ENCODE measurements at regions not wholly inside any gene's neighbourhood (a gene's known extent, or its start where the extent isn't known, plus 50 kb on each side); places are given as distances from the start of the nearest gene placed in this dataset.
A peak's percentile ranks its signal among the peaks of the same experiment; 100 is the strongest.

DNA sequence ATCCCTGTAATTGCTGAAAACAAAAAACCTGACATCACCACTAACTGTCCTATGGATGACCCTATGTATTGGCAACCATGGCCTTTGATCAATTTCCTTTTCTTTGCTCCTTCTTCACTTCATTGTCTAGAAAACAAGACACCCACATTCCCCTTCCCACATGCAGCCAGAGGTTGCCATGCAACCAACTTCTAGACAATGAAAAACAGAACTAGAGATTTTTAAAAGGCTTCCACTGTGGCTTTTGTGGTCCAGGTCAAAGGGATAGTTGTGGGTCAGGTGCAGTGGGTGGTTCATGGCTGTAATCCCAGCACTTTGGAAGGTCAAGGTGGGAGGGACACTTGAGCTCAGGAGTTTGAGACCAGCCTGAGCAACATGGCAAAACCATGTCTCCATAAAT, 139.3 kb upstream of the DOK6 start:
- H3K4me2 ChIP-seq (ENCODE audit: extremely low read depth, insufficient read depth, low read length), result no peak overlapping the region
- no peak overlapping the region for H3K4me3 ChIP-seq (replicated peaks in 1 of 4; ENCODE audit: control extremely low read depth in 1 of 4, insufficient read depth in 1 of 4, low read depth in 3 of 4, low read length in 4 of 4)
- no peak for TF ChIP-seq CTCF (conservative IDR thresholded peaks at IDR 0.05 in 1 of 2, IDR thresholded peaks at IDR 0.05 in 1 of 2; ENCODE audit: low read depth in 1 of 2, low read length in 2 of 2)
- TF ChIP-seq EZH2 (IDR thresholded peaks at IDR 0.05; ENCODE audit: low read length, missing control alignments), result no peak
- H4K20me1 ChIP-seq (ENCODE audit: control insufficient read depth, extremely low read depth, insufficient read depth, low read length), result no peaks in the 10 kb centered on the region
- DNase-seq (ENCODE audit: low read depth in 2 of 2), result peak in 1 of 2 donors; percentile 39
- H3K4me1 ChIP-seq (ENCODE audit: control insufficient read depth, extremely low read depth, insufficient read depth, low read length), result peaks cover 2% of the 10 kb centered on the region
- no peaks in the 10 kb centered on the region for H3K36me3 ChIP-seq (ENCODE audit: control insufficient read depth, insufficient read depth, low read length)
- H3K27me3 ChIP-seq (ENCODE audit: control insufficient read depth, insufficient read depth, low read length), result no peaks in the 10 kb centered on the region
- H3K9me3 ChIP-seq (ENCODE audit: control insufficient read depth, insufficient read depth, low read depth, low read length), result no peaks in the 10 kb centered on the region
- no peak overlapping the region for H3K27ac ChIP-seq (ENCODE audit: insufficient read depth, low read length)
- no peak overlapping the region for H2AFZ ChIP-seq (ENCODE audit: low read length)
- no peaks in the 10 kb centered on the region for H3K79me2 ChIP-seq (ENCODE audit: control insufficient read depth, insufficient read depth, low read length)
- no peak overlapping the region for H3K9ac ChIP-seq (ENCODE audit: insufficient read depth, low read length)

DNA sequence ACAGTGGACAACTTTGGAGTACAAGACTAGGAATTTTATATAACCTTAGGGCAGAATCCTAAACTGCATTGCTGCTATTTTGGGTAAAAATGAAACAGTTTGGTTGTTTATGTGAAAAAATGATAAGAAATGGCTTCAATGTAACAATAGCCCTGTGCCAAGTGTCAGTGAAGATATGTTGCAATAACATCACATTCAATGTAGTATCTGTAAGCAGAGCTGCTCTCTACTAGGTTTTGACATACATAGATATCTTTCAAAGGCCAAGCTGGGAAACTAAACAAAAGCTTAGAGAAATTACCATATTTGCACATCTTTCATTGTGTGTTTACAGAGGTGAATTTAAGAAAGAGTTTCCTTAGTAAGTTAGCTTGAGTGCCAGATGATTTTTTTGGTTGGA, 135.0 kb upstream of the DOK6 start:
- Histone ChIP-seq H3K79me2 (ENCODE audit: control insufficient read depth, insufficient read depth, low read length) (no peaks in the 10 kb centered on the region), H3K27me3 (ENCODE audit: control insufficient read depth, insufficient read depth, low read length) (no peaks in the 10 kb centered on the region), H3K4me3 (replicated peaks in 1 of 4; ENCODE audit: control extremely low read depth in 1 of 4, insufficient read depth in 1 of 4, low read depth in 3 of 4, low read length in 4 of 4) (no peak overlapping the region), H3K27ac (ENCODE audit: insufficient read depth, low read length) (no peak overlapping the region), H3K36me3 (ENCODE audit: control insufficient read depth, insufficient read depth, low read length) (no peaks in the 10 kb centered on the region), H2AFZ (ENCODE audit: low read length) (no peak overlapping the region), H3K9me3 (ENCODE audit: control insufficient read depth, insufficient read depth, low read depth, low read length) (no peaks in the 10 kb centered on the region), H3K4me1 (ENCODE audit: control insufficient read depth, extremely low read depth, insufficient read depth, low read length) (no peaks in the 10 kb centered on the region), H3K9ac (ENCODE audit: insufficient read depth, low read length) (no peak overlapping the region), H3K4me2 (ENCODE audit: extremely low read depth, insufficient read depth, low read length) (no peak overlapping the region), H4K20me1 (ENCODE audit: control insufficient read depth, extremely low read depth, insufficient read depth, low read length) (no peaks in the 10 kb centered on the region)
- TF ChIP-seq EZH2 (IDR thresholded peaks at IDR 0.05; ENCODE audit: low read length, missing control alignments), result no peak
- no peak for TF ChIP-seq CTCF (conservative IDR thresholded peaks at IDR 0.05 in 1 of 2, IDR thresholded peaks at IDR 0.05 in 1 of 2; ENCODE audit: low read depth in 1 of 2, low read length in 2 of 2)
- peak in 1 of 2 donors; percentile 63 for DNase-seq (ENCODE audit: low read depth in 2 of 2)

GRCh38 chr18:69267895-69268294, 132.8 kb upstream of the DOK6 start:
- no peaks in the 10 kb centered on the region for H3K9me3 ChIP-seq (ENCODE audit: control insufficient read depth, insufficient read depth, low read depth, low read length)
- no peak for TF ChIP-seq EZH2 (IDR thresholded peaks at IDR 0.05; ENCODE audit: low read length, missing control alignments)
- TF ChIP-seq CTCF (conservative IDR thresholded peaks at IDR 0.05 in 1 of 2, IDR thresholded peaks at IDR 0.05 in 1 of 2; ENCODE audit: low read depth in 1 of 2, low read length in 2 of 2), result no peak
- H2AFZ ChIP-seq (ENCODE audit: low read length), result no peak overlapping the region
- no peaks in the 10 kb centered on the region for H3K79me2 ChIP-seq (ENCODE audit: control insufficient read depth, insufficient read depth, low read length)
- H3K4me3 ChIP-seq (replicated peaks in 1 of 4; ENCODE audit: control extremely low read depth in 1 of 4, insufficient read depth in 1 of 4, low read depth in 3 of 4, low read length in 4 of 4), result no peak overlapping the region
- no peaks in the 10 kb centered on the region for H3K36me3 ChIP-seq (ENCODE audit: control insufficient read depth, insufficient read depth, low read length)
- no peak overlapping the region for H3K9ac ChIP-seq (ENCODE audit: insufficient read depth, low read length)
- H3K27ac ChIP-seq (ENCODE audit: insufficient read depth, low read length), result no peak overlapping the region
- DNase-seq (ENCODE audit: low read depth in 2 of 2), result no peak
- H4K20me1 ChIP-seq (ENCODE audit: control insufficient read depth, extremely low read depth, insufficient read depth, low read length), result no peaks in the 10 kb centered on the region
- H3K4me1 ChIP-seq (ENCODE audit: control insufficient read depth, extremely low read depth, insufficient read depth, low read length), result no peaks in the 10 kb centered on the region
- H3K4me2 ChIP-seq (ENCODE audit: extremely low read depth, insufficient read depth, low read length), result no peak overlapping the region
- no peaks in the 10 kb centered on the region for H3K27me3 ChIP-seq (ENCODE audit: control insufficient read depth, insufficient read depth, low read length)

Measured in fibroblast of lung (primary cell).